ENCODE measurements at regions not wholly inside any gene's neighbourhood (a gene's known extent, or its start where the extent isn't known, plus 50 kb on each side); places are given as distances from the start of the nearest gene placed in this dataset.

DNA sequence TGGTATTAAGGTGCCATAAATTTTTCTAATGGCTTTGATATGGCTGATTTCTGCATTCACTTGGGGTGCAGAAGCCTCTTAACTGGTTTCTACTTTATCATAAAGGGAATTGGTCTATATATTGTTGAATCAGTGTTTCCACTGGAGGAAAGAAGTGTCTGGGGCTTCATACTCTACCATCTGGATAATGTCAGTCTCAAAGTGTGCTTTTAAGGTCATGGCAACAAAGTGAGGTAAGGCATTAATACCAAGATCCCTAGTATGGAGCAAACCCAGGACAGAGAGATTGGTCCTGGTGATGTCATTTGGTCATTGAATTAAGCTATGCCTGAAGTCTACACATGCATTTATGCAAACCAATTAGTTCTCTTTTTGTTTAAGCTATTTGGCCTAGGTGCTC, 309.9 kb downstream of the DUSP10 start (continued):
- TF ChIP-seq, protein P1, sequence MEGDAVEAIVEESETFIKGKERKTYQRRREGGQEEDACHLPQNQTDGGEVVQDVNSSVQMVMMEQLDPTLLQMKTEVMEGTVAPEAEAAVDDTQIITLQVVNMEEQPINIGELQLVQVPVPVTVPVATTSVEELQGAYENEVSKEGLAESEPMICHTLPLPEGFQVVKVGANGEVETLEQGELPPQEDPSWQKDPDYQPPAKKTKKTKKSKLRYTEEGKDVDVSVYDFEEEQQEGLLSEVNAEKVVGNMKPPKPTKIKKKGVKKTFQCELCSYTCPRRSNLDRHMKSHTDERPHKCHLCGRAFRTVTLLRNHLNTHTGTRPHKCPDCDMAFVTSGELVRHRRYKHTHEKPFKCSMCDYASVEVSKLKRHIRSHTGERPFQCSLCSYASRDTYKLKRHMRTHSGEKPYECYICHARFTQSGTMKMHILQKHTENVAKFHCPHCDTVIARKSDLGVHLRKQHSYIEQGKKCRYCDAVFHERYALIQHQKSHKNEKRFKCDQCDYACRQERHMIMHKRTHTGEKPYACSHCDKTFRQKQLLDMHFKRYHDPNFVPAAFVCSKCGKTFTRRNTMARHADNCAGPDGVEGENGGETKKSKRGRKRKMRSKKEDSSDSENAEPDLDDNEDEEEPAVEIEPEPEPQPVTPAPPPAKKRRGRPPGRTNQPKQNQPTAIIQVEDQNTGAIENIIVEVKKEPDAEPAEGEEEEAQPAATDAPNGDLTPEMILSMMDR (IDR thresholded peaks at IDR 0.05; ENCODE audit: poor library complexity, severe bottlenecking) = no peak
- TF ChIP-seq EZH2 (IDR thresholded peaks at IDR 0.05; ENCODE audit: borderline replicate concordance, insufficient read depth, low read length, poor library complexity, severe bottlenecking) = no peak

DNA sequence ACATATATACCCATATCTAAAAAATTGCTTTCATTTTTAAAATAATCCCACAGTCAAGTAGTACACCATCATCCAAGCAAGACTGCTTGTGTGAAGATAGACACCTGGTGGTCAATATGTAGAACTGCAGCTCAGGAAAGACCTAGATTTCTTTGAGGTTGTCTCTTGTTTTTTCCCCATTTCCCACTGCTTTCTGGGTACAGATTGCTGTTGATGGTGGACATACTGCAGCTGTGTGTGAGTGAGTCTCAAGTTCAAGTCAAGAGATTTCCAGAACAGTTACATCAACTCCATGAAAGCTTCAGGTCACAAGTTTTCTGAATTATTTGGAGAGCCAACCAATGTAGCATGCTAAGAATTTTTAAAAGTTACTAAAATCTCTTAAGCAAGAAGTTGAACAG, 306.4 kb downstream of the DUSP10 start:
- no peak overlapping the region for H3K27ac ChIP-seq (ENCODE audit: low read length)
- H3K4me3 ChIP-seq (ENCODE audit: low read length) = no peak overlapping the region
- no peaks in the 10 kb centered on the region for H4K20me1 ChIP-seq (ENCODE audit: insufficient read depth)
- no peak overlapping the region for H3K4me2 ChIP-seq (ENCODE audit: low read length)
- H3K9me3 ChIP-seq (ENCODE audit: low read length) = no peaks in the 10 kb centered on the region
- H3F3A ChIP-seq (ENCODE audit: insufficient read depth, low read length, poor library complexity, severe bottlenecking) = no peaks in the 10 kb centered on the region
- no peak overlapping the region for H2AFZ ChIP-seq (ENCODE audit: low read depth, low read length)
- no peaks in the 10 kb centered on the region for H3K79me2 ChIP-seq (replicated peaks; ENCODE audit: insufficient read depth, low read length)
- no peaks in the 10 kb centered on the region for H3K27me3 ChIP-seq (ENCODE audit: insufficient read depth, low read depth, low read length)
- TF ChIP-seq RAD21 (conservative IDR thresholded peaks at IDR 0.05) (peak; percentile 89), EP300 (conservative IDR thresholded peaks at IDR 0.05; ENCODE audit: poor library complexity, severe bottlenecking) (no peak), EZH2 (IDR thresholded peaks at IDR 0.05; ENCODE audit: borderline replicate concordance, insufficient read depth, low read length, poor library complexity, severe bottlenecking) (no peak), SMC3 (conservative IDR thresholded peaks at IDR 0.05; ENCODE audit: poor library complexity) (peak; percentile 92), POLR2AphosphoS5 (IDR thresholded peaks at IDR 0.05) (no peak)
- TF ChIP-seq, protein P1 (IDR thresholded peaks at IDR 0.05; ENCODE audit: poor library complexity, severe bottlenecking) = peak; percentile 87
- no peaks in the 10 kb centered on the region for H3K36me3 ChIP-seq (ENCODE audit: insufficient read depth, low read length)
- H3K9ac ChIP-seq (ENCODE audit: low read length) = no peak overlapping the region
- H3K9me2 ChIP-seq (ENCODE audit: insufficient read depth, low read length) = no peaks in the 10 kb centered on the region

DNA sequence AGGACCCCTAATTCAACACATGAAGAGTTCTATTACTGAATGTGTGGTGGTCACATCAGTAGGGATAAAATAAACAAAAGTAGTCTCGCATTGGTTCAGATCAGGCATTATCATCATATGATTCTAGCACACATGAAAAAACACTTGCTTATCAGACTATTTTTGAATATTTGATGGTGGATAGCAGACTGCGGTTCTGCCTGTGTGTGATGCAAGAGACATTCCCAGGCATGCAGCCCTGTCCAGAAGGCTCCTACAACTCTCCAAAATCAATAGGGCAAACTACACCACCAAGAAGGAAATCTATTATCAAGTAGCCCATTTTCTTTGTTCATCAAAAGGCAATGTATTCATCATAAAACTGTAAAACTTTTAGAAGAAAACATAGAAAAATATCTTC, 304.7 kb downstream of the DUSP10 start:
- H3K4me2 ChIP-seq (ENCODE audit: low read length) = no peak overlapping the region
- TF ChIP-seq, protein P2, sequence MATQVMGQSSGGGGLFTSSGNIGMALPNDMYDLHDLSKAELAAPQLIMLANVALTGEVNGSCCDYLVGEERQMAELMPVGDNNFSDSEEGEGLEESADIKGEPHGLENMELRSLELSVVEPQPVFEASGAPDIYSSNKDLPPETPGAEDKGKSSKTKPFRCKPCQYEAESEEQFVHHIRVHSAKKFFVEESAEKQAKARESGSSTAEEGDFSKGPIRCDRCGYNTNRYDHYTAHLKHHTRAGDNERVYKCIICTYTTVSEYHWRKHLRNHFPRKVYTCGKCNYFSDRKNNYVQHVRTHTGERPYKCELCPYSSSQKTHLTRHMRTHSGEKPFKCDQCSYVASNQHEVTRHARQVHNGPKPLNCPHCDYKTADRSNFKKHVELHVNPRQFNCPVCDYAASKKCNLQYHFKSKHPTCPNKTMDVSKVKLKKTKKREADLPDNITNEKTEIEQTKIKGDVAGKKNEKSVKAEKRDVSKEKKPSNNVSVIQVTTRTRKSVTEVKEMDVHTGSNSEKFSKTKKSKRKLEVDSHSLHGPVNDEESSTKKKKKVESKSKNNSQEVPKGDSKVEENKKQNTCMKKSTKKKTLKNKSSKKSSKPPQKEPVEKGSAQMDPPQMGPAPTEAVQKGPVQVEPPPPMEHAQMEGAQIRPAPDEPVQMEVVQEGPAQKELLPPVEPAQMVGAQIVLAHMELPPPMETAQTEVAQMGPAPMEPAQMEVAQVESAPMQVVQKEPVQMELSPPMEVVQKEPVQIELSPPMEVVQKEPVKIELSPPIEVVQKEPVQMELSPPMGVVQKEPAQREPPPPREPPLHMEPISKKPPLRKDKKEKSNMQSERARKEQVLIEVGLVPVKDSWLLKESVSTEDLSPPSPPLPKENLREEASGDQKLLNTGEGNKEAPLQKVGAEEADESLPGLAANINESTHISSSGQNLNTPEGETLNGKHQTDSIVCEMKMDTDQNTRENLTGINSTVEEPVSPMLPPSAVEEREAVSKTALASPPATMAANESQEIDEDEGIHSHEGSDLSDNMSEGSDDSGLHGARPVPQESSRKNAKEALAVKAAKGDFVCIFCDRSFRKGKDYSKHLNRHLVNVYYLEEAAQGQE (IDR thresholded peaks at IDR 0.05; ENCODE audit: borderline replicate concordance) = no peak
- no peak for TF ChIP-seq EP300 (conservative IDR thresholded peaks at IDR 0.05; ENCODE audit: poor library complexity, severe bottlenecking)

More for the DNA sequence above, 304.7 kb downstream of the DUSP10 start:
- H3K79me2 ChIP-seq (replicated peaks; ENCODE audit: insufficient read depth, low read length) = no peaks in the 10 kb centered on the region
- H3K9ac ChIP-seq (ENCODE audit: low read length) = no peak overlapping the region
- no peaks in the 10 kb centered on the region for H3K9me3 ChIP-seq (ENCODE audit: low read length)
- no peaks in the 10 kb centered on the region for H3K27me3 ChIP-seq (ENCODE audit: insufficient read depth, low read depth, low read length)
- H3F3A ChIP-seq (ENCODE audit: insufficient read depth, low read length, poor library complexity, severe bottlenecking) = no peaks in the 10 kb centered on the region
- H3K9me2 ChIP-seq (ENCODE audit: insufficient read depth, low read length) = no peaks in the 10 kb centered on the region
- H3K27ac ChIP-seq (ENCODE audit: low read length) = no peak overlapping the region
- H2AFZ ChIP-seq (ENCODE audit: low read depth, low read length) = no peak overlapping the region
- H3K4me3 ChIP-seq (ENCODE audit: low read length) = no peak overlapping the region
- no peaks in the 10 kb centered on the region for H3K36me3 ChIP-seq (ENCODE audit: insufficient read depth, low read length)
- H4K20me1 ChIP-seq (ENCODE audit: insufficient read depth) = no peaks in the 10 kb centered on the region
